GM12892 (cell line): ENCODE measurements at regions not wholly inside any gene's neighbourhood (a gene's known extent, or its start where the extent isn't known, plus 50 kb on each side); places are given as distances from the start of the nearest gene placed in this dataset.

ENCODE experiments used
- POLR2A ChIP-seq: IDR thresholded peaks from 2 replicates; pipeline ENCODE4 v1.6.1; 2011; ENCODE audit warnings: low read depth, low read length, control low read depth
- POLR2AphosphoS5 ChIP-seq: IDR thresholded peaks from 2 replicates; pipeline ENCODE4 v1.6.1; 2011; ENCODE audit warnings: low read depth, low read length, control low read depth
- TAF1 ChIP-seq: IDR thresholded peaks from 2 replicates; pipeline ENCODE4 v1.6.1; 2011; ENCODE audit warnings: low read depth, mild to moderate bottlenecking, control low read depth, low read length, borderline replicate concordance

GRCh38 chr1:17892851-17893250, 137.7 kb downstream of the ACTL8 start:
- TF ChIP-seq POLR2A (no peak), POLR2AphosphoS5 (no peak), TAF1 (no peak)
